ENCODE measurements at regions not wholly inside any gene's neighbourhood (a gene's known extent, or its start where the extent isn't known, plus 50 kb on each side); places are given as distances from the start of the nearest gene placed in this dataset.
"Not testable (repeated sequence)": the region's sequence is repeated elsewhere in the genome, so short reads cannot be mapped to it uniquely, and the experiment has no call there.

DNA sequence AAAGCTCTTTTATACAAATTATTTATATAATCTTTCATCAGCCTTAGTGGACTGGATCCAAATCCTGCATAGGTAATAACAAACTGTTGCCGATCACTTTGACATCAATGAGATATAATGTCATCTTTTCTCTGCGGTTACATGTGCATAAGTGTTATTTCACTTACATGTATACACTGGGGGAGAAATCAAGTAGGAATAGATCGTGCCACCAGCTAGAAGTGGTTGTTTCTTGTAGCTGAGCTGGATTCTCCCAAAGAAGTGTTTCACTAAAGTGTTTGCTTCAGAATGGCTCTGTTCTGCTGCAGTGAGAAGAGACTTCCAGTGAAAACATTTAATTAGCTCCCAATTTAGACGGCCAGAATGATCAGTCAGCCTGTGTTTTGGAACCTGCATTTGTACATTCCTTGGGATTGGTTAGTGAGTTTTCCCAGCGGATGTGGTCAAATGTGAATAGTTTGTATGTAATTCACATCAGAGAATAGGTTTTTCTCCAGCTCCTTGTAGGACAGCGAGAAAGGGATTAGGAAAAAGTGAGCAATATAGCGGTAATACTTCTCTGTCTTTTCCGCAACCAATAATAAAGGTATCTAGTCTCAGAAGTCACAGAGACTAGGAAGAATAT lies 163.1 kb upstream of the CCN2 start:
- TF ChIP-seq, protein P1, sequence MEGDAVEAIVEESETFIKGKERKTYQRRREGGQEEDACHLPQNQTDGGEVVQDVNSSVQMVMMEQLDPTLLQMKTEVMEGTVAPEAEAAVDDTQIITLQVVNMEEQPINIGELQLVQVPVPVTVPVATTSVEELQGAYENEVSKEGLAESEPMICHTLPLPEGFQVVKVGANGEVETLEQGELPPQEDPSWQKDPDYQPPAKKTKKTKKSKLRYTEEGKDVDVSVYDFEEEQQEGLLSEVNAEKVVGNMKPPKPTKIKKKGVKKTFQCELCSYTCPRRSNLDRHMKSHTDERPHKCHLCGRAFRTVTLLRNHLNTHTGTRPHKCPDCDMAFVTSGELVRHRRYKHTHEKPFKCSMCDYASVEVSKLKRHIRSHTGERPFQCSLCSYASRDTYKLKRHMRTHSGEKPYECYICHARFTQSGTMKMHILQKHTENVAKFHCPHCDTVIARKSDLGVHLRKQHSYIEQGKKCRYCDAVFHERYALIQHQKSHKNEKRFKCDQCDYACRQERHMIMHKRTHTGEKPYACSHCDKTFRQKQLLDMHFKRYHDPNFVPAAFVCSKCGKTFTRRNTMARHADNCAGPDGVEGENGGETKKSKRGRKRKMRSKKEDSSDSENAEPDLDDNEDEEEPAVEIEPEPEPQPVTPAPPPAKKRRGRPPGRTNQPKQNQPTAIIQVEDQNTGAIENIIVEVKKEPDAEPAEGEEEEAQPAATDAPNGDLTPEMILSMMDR (IDR thresholded peaks at IDR 0.05) = no peak
- no peak for TF ChIP-seq POLR2A (IDR thresholded peaks at IDR 0.05)
- Histone ChIP-seq H3K4me1 (no peaks in the 10 kb centered on the region), H3K9me3 (peaks cover 0 to 13% (median 5%) of the 10 kb centered on the region in 3 donors), H3K27me3 (no peaks in the 10 kb centered on the region), H3K4me3 (no peak overlapping the region), H3K36me3 (no peaks in the 10 kb centered on the region), H3K27ac (no peak overlapping the region)
- intact Hi-C loops (cut with DNase I) = no loop called here
- DNase-seq = no peak
- 76 to 85% methylated on average over 8 of the region's 8 CpGs for WGBS, 2 donors

DNA sequence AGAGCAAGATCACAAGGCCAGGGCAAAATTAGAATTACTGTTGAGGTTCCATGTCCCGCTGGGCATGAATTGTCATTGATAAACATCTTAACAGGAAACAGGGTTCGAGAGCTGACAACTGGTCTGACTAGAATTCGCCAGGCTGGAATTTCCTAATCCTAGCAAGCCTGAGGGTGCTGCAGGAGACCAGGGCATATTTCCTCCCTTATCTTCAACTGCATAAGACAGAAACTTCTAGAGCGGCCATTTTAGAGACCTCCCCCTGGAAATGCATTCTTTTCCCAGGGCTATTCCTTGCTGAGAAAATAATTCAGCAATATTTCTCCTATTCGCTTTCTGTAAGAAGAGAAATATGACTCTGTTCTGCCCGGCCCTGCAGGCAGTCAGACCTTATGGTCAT lies 158.6 kb upstream of the CCN2 start:
- H3K27ac ChIP-seq; H3K27me3 ChIP-seq; DNase-seq; H3K36me3 ChIP-seq; H3K4me3 ChIP-seq; H3K4me1 ChIP-seq; intact Hi-C loops (cut with DNase I): not testable (repeated sequence)
- peaks cover 0 to 22% (median 7%) of the 10 kb centered on the region in 3 donors for H3K9me3 ChIP-seq
- WGBS, 2 donors = 67 to 85% methylated on average over 6 of the region's 6 CpGs

DNA sequence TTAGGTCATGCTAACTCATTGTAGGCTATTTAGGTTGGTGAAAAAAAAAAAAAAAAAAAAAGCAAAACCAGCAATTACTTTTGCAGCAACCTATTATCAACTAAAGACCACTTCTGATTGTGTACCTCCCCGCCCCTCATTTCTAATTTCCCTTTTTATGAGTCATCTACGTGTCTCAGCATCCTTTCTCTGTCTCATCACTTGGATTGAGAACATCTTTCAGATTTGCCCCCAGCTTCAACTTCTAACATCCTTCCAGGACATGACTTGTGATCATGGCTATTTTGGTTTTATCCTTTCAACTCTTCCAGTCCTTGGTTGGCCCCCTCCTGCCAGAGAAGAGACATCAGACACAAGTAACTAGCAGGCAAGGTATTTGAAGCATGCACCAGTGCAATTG lies 156.7 kb upstream of the CCN2 start:
- 58 to 67% methylated on average over 2 of the region's 2 CpGs for WGBS, 2 donors
- H3K4me3 ChIP-seq = no peak overlapping the region
- H3K27ac ChIP-seq = no peak overlapping the region
- DNase-seq = no peak
- intact Hi-C loops (cut with DNase I) = no loop called here
- H3K4me1 ChIP-seq = no peaks in the 10 kb centered on the region
- TF ChIP-seq, protein P1 (IDR thresholded peaks at IDR 0.05) = no peak
- no peak for TF ChIP-seq POLR2A (IDR thresholded peaks at IDR 0.05)
- H3K27me3 ChIP-seq = no peaks in the 10 kb centered on the region
- peaks cover 0 to 22% (median 7%) of the 10 kb centered on the region in 3 donors for H3K9me3 ChIP-seq
- no peaks in the 10 kb centered on the region for H3K36me3 ChIP-seq

DNA sequence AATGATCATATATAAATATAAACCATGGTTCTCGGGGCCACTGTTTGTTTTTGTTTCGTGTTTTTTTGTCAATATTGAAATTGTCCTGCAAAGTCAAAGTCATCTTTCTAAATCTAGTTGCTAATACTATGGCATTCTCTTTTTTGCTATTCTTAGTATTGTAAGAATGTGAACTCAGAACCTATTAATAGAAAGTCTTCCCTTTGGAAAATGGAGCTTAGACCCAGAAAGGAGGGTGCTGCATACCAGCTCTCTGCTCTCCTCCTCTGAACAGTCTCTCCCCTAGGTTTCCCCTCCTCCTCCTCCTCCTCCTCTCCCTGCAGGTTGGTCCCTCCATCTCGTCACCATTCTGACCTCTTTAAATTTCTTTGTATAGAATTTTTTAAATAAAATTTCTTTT lies 150.4 kb upstream of the CCN2 start:
- H3K27me3 ChIP-seq = no peaks in the 10 kb centered on the region

DNA sequence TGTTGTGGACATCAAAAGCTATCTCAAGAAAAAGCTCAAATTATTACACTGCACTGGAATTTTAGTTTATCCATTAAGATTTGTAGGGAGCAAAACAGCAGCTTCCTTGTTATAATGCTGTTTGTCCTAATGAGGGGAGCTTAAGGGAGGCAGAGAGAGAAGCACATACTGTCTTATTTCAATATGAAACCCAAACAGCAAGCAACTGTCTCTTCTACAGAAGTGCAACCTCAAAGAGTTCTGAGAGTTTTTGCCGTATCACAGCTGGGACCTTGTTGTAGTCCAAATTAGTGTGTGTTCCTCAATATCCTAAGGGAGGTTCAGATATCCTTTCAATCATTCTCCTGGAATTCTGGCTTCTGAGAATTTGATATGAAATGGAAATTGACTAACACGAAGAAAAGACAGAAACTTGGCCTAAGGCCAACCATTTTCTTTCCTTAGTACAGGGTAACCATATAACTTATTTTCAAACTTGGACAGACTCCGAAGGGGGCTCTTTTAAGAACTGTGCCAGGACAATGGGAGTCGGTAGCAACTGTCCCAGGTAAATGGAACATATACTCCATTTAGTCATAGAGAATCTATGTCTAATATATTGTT lies 149.3 kb upstream of the CCN2 start:
- DNase-seq = no peak
- no peak overlapping the region for H3K4me3 ChIP-seq
- H3K36me3 ChIP-seq = no peaks in the 10 kb centered on the region
- TF ChIP-seq POLR2A (IDR thresholded peaks at IDR 0.05) = no peak
- TF ChIP-seq, protein P1 (IDR thresholded peaks at IDR 0.05) = no peak
- no peak overlapping the region for H3K27ac ChIP-seq
- no peaks in the 10 kb centered on the region for H3K27me3 ChIP-seq
- H3K9me3 ChIP-seq = no peaks in the 10 kb centered on the region
- intact Hi-C loops (cut with DNase I) = no loop called here
- WGBS, 2 donors = 66 to 73% methylated on average over 4 of the region's 4 CpGs
- H3K4me1 ChIP-seq = no peaks in the 10 kb centered on the region

More for the DNA sequence above, 150.4 kb upstream of the CCN2 start:
- Histone ChIP-seq H3K4me3 (no peak overlapping the region), H3K9me3 (no peaks in the 10 kb centered on the region), H3K36me3 (no peaks in the 10 kb centered on the region), H3K4me1 (no peaks in the 10 kb centered on the region), H3K27ac (no peak overlapping the region)
- intact Hi-C loops (cut with DNase I) = no loop called here
- 57 to 72% methylated on average over 3 of the region's 3 CpGs for WGBS, 2 donors
- DNase-seq = no peak
- no peak for TF ChIP-seq POLR2A (IDR thresholded peaks at IDR 0.05)
- TF ChIP-seq, protein P1 (IDR thresholded peaks at IDR 0.05) = no peak
